ENCODE measurements at regions not wholly inside any gene's neighbourhood (a gene's known extent, or its start where the extent isn't known, plus 50 kb on each side); places are given as distances from the start of the nearest gene placed in this dataset.

DNA sequence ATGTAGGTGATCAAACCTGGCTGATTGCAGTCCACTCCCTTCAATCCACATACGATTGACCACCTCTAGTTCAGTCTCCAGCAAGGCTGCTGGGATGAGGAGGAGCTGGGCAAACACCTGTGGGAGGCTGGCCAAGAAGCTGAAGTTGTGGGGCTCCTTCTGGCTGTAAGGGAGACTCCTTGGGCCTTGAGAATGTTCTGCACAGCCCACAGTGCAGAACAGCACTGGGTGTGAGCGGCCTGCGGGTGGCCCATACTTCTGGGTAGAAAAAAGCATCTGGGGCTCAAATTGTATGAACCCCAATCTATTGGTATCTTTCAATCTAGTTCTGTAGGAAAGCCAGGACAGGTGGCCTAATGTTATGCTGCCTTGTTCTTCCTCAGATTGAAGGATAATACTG lies 1608.8 kb upstream of the PCDH10 start:
- ChIA-PET CTCF (no interaction called here), POLR2A (no interaction called here), RAD21 (ENCODE audit: unreplicated experiment) (no interaction called here), SMC1A (ENCODE audit: uncharacterized antibody, unreplicated experiment) (no interaction called here)
- DNase-seq (ENCODE audit: low read depth, low spot score) (no peak), ATAC-seq (no peak; the same call in 2 of the 3 replicates), FAIRE-seq (no peak)
- H3K27me3 ChIP-seq (replicated peaks in 1 of 2; ENCODE audit: control insufficient read depth in 2 of 2, insufficient read depth in 2 of 2, low read length in 1 of 2), result no peaks in the 10 kb centered on the region
- no peaks in the 10 kb centered on the region for H3K79me2 ChIP-seq (ENCODE audit: control insufficient read depth, insufficient read depth, low read length)
- no TSS peak for BruUV-seq (replicated peaks)
- no peaks in the 10 kb centered on the region for H3K36me3 ChIP-seq (ENCODE audit: control insufficient read depth in 2 of 2, insufficient read depth in 2 of 2, low read length in 1 of 2)
- no peaks in the 10 kb centered on the region for H4K20me1 ChIP-seq (ENCODE audit: control insufficient read depth, insufficient read depth)
- no peak overlapping the region for H2AFZ ChIP-seq (ENCODE audit: control insufficient read depth, low read depth, low read length)
- no peak overlapping the region for H3K4me3 ChIP-seq
- no peaks in the 10 kb centered on the region for H3K4me1 ChIP-seq (ENCODE audit: control insufficient read depth, insufficient read depth, low read length)
- H3K27ac ChIP-seq (ENCODE audit: control insufficient read depth, insufficient read depth), result no peak overlapping the region
- H3K9ac ChIP-seq (ENCODE audit: control insufficient read depth, insufficient read depth, low read length), result no peak overlapping the region
- H3K9me3 ChIP-seq (replicated peaks; ENCODE audit: control insufficient read depth, insufficient read depth, low read length), result no peaks in the 10 kb centered on the region
- in situ Hi-C loops (cut with MboI), result no loop called here
- H3K4me2 ChIP-seq (ENCODE audit: control insufficient read depth, insufficient read depth), result no peak overlapping the region
- WGBS (ENCODE audit: insufficient coverage, insufficient replicate concordance, low lambda C conversion rate, missing lambda C conversion rate), result 46% methylated on average over 3 of the region's 3 CpGs
- intact Hi-C loops (cut with micrococcal nuclease; ENCODE audit: unreplicated experiment), result no loop called here
- no peak for TF ChIP-seq ATF7 (IDR thresholded peaks at IDR 0.05; ENCODE audit: low read depth)
- TF ChIP-seq CREM (IDR thresholded peaks at IDR 0.05; ENCODE audit: low read depth), result no peak
- TF ChIP-seq, protein P1, sequence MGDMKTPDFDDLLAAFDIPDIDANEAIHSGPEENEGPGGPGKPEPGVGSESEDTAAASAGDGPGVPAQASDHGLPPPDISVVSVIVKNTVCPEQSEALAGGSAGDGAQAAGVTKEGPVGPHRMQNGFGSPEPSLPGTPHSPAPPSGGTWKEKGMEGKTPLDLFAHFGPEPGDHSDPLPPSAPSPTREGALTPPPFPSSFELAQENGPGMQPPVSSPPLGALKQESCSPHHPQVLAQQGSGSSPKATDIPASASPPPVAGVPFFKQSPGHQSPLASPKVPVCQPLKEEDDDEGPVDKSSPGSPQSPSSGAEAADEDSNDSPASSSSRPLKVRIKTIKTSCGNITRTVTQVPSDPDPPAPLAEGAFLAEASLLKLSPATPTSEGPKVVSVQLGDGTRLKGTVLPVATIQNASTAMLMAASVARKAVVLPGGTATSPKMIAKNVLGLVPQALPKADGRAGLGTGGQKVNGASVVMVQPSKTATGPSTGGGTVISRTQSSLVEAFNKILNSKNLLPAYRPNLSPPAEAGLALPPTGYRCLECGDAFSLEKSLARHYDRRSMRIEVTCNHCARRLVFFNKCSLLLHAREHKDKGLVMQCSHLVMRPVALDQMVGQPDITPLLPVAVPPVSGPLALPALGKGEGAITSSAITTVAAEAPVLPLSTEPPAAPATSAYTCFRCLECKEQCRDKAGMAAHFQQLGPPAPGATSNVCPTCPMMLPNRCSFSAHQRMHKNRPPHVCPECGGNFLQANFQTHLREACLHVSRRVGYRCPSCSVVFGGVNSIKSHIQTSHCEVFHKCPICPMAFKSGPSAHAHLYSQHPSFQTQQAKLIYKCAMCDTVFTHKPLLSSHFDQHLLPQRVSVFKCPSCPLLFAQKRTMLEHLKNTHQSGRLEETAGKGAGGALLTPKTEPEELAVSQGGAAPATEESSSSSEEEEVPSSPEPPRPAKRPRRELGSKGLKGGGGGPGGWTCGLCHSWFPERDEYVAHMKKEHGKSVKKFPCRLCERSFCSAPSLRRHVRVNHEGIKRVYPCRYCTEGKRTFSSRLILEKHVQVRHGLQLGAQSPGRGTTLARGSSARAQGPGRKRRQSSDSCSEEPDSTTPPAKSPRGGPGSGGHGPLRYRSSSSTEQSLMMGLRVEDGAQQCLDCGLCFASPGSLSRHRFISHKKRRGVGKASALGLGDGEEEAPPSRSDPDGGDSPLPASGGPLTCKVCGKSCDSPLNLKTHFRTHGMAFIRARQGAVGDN (IDR thresholded peaks at IDR 0.05), result no peak
- TF ChIP-seq POLR2AphosphoS5 (IDR thresholded peaks at IDR 0.05; ENCODE audit: low read length), result no peak
- no peak for TF ChIP-seq CBFB (IDR thresholded peaks at IDR 0.05; ENCODE audit: low read depth)
- TF ChIP-seq, protein P2, sequence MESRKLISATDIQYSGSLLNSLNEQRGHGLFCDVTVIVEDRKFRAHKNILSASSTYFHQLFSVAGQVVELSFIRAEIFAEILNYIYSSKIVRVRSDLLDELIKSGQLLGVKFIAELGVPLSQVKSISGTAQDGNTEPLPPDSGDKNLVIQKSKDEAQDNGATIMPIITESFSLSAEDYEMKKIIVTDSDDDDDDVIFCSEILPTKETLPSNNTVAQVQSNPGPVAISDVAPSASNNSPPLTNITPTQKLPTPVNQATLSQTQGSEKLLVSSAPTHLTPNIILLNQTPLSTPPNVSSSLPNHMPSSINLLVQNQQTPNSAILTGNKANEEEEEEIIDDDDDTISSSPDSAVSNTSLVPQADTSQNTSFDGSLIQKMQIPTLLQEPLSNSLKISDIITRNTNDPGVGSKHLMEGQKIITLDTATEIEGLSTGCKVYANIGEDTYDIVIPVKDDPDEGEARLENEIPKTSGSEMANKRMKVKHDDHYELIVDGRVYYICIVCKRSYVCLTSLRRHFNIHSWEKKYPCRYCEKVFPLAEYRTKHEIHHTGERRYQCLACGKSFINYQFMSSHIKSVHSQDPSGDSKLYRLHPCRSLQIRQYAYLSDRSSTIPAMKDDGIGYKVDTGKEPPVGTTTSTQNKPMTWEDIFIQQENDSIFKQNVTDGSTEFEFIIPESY (IDR thresholded peaks at IDR 0.05), result no peak
- TF ChIP-seq BHLHE40 (IDR thresholded peaks at IDR 0.05; ENCODE audit: borderline replicate concordance in 1 of 2, low read depth in 2 of 2, low read length in 1 of 2), result no peak
- no peak for TF ChIP-seq RAD51 (IDR thresholded peaks at IDR 0.05)
- no peak for TF ChIP-seq YY1 (IDR thresholded peaks at IDR 0.05; ENCODE audit: low read depth, low read length)
- TF ChIP-seq, protein P3, sequence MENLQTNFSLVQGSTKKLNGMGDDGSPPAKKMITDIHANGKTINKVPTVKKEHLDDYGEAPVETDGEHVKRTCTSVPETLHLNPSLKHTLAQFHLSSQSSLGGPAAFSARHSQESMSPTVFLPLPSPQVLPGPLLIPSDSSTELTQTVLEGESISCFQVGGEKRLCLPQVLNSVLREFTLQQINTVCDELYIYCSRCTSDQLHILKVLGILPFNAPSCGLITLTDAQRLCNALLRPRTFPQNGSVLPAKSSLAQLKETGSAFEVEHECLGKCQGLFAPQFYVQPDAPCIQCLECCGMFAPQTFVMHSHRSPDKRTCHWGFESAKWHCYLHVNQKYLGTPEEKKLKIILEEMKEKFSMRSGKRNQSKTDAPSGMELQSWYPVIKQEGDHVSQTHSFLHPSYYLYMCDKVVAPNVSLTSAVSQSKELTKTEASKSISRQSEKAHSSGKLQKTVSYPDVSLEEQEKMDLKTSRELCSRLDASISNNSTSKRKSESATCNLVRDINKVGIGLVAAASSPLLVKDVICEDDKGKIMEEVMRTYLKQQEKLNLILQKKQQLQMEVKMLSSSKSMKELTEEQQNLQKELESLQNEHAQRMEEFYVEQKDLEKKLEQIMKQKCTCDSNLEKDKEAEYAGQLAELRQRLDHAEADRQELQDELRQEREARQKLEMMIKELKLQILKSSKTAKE (IDR thresholded peaks at IDR 0.05; ENCODE audit: low read depth, poor library complexity, severe bottlenecking), result no peak
- no peak for TF ChIP-seq FOXK2 (IDR thresholded peaks at IDR 0.05)
- no peak for TF ChIP-seq SREBF2 (IDR thresholded peaks at IDR 0.05; ENCODE audit: low read length)
- TF ChIP-seq BMI1 (IDR thresholded peaks at IDR 0.05; ENCODE audit: borderline replicate concordance), result no peak

Measured in GM12878 (cell line).